NCI-H2227 (cell line): ENCODE measurements at regions not wholly inside any gene's neighbourhood (a gene's known extent, or its start where the extent isn't known, plus 50 kb on each side); places are given as distances from the start of the nearest gene placed in this dataset.

Source experiments
- DNase-seq: peaks from one replicate; lab custom pipeline; 2025; ENCODE audit not compliant: unreplicated experiment; lab: John Stamatoyannopoulos, UW

- DNase-seq = no peak
These were observed 198.7 kb upstream of the IVNS1ABP start for GRCh38 chr1:185515696-185516095.

GRCh38 chr1:185514311-185514710, 197.3 kb upstream of the IVNS1ABP start:
- DNase-seq = no peak

DNA sequence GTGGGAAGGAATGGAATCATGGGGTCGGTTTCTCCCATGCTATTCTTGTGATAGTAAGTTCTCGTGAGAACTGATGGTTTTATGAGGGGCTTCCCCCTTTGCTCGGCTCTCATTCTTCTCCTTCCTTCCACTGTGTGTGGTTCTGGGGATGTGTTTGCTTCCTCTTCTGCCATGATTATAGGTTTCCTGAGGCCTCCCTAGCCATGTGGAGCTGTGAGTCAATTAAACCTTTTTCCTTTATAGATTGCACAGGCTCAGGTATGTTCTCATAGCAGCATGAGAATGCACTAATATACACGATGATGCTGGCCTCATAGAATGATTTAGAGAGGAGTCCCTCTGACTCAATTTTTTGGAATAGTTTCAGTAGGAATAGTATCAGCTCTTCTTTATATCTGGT, 195.4 kb upstream of the IVNS1ABP start:
- DNase-seq = no peak

DNA sequence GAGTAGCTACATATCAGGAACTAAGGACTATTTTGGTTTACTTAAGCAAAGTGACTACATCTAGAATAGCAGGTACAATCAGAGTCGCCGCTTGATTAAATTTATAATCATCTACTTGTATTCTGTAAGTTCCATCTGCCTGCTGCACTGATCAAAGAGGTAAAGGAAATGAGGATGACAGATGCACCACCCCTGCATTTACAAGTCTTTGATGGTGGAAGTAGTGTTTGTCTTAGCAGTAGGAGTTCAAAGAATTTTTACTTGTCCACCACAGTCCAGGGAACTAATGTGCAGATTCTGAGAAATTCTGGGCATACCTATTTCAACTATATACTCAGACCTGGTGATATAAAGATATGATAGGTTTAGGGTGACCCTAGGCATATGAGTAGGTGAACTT, 184.1 kb upstream of the IVNS1ABP start:
- DNase-seq = no peak

GRCh38 chr1:185500001-185500626, 183.1 kb upstream of the IVNS1ABP start:
- DNase-seq = no peak

DNA sequence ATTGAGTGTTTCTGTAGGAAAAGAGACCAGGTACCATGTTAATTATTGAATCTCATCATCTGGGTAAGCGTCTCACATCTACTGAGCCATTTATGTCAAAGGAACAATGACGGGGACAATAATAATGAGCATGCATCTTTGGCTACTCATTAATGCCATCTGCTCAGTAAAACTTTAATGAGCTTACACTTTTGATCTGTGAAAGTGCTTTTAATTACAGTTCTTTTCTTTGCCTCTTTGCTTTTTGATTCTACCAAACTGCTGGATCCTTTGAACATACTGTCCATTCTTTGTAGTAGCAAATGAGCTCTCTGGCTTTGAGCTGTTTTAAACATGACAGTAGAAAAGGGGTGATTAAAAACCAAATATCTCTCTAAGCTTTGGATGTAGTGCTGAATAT, 181.2 kb upstream of the IVNS1ABP start:
- DNase-seq = no peak

GRCh38 chr1:185497177-185497576, 180.1 kb upstream of the IVNS1ABP start:
- no peak for DNase-seq

GRCh38 chr1:185495898-185496297, 178.9 kb upstream of the IVNS1ABP start:
- DNase-seq = no peak

- no peak for DNase-seq
These were observed 178.0 kb upstream of the IVNS1ABP start for GRCh38 chr1:185495007-185495406.

GRCh38 chr1:185492089-185492825, 175.2 kb upstream of the IVNS1ABP start:
- no peak for DNase-seq

GRCh38 chr1:185491604-185492003, 174.6 kb upstream of the IVNS1ABP start:
- no peak for DNase-seq

DNA sequence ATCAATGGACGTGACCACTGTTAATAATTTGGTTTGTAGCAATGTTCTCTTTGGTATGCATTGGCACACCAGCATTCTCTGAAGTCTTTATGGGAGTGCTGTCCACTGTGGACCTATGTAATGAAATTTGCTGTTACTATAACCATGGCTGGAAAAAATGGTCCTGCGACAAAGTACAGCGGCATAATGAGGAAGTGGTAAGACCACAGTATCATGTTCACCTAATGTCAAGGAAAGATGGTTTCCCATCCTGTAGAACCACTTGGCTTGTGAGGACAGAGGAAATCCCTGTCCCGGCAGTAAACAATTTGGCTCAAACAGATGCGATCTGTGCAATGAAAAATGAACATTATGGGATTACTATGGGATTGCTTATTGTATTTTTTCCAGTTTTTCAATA, 173.9 kb upstream of the IVNS1ABP start:
- DNase-seq = no peak

DNA sequence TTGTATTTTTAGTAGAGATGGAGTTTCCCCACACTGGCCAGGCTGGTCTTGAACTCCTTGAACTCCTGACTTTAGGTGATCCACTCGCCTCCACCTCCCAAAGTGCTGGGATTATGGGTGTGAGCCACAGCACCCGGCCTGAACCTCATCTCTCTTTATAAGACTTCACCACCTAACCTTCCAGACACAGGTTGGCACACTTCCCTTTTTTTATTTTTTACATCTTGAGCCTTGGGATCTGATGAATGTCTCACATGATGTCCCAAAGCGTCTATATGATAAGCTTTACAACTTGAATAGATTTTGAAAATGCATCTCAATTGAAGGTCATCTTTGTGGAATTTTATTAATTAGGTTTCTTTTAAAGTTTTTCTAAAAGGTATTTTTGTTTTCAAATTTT, 172.4 kb upstream of the IVNS1ABP start:
- no peak for DNase-seq

- no peak for DNase-seq
These were observed 171.8 kb upstream of the IVNS1ABP start for GRCh38 chr1:185488808-185489207.

DNA sequence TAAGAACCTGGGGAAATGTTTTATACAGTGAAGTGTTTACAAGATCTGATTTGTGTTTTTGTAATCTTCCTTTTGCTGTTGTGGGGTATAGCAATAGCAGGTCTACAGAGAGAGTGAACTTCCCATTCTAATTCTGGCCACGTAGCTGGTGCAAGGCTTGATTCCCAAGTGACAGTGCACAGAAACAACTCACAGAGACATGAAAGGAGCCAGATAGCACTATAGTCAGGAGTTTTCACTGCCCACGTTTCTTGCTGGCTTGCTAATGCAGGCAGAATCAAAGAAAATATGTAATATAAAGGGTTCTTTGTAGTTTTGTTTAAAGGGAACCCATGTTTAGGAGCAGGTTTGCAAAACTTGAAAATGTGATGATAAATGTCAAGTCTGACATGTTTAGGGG, 170.9 kb upstream of the IVNS1ABP start:
- DNase-seq = no peak

DNA sequence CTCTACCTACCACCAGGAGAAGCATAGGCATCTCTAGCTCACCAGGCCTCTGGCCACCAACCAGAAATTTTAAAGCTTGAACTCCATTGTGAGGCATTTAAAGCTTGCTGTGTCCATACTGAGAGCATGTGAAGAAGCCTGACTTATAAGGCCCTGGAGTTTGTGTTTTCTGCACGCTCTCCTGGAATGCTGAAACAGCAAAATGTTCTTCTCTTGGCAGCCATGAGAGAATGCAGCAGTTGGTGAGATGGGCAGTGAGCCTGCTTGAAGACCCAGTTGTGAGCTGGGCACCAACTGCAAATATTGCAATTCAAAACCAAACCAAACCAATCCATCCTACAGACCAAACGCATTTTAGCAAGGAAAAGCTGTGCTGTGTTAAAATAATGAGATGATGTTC, 170.0 kb upstream of the IVNS1ABP start:
- no peak for DNase-seq

- no peak for DNase-seq
These were observed 169.3 kb upstream of the IVNS1ABP start for GRCh38 chr1:185486346-185486745.

GRCh38 chr1:185483664-185484450, 166.8 kb upstream of the IVNS1ABP start:
- no peak for DNase-seq

- DNase-seq = no peak
These were observed 166.2 kb upstream of the IVNS1ABP start for GRCh38 chr1:185483217-185483616.

GRCh38 chr1:185480545-185480944, 163.5 kb upstream of the IVNS1ABP start:
- no peak for DNase-seq

DNA sequence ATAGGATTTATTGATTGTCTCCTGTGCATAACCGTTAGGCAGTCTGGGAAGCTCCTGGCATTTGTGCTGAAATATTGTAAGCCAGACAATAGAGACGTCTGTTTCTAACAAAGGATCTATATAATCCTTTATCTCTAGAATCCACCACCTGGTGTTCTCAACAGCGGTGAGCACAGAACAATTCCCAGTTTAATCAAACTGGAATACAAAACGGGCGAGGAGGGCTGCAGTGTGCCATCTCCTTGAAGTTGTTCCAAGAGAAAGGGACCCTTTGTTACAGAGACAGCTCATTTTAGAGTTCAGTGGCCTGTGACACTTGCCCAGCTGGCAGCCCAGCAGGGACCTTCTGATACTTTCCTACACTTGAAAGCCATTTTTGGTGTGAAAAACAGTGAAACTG, 162.8 kb upstream of the IVNS1ABP start:
- peak; percentile 78 for DNase-seq

DNA sequence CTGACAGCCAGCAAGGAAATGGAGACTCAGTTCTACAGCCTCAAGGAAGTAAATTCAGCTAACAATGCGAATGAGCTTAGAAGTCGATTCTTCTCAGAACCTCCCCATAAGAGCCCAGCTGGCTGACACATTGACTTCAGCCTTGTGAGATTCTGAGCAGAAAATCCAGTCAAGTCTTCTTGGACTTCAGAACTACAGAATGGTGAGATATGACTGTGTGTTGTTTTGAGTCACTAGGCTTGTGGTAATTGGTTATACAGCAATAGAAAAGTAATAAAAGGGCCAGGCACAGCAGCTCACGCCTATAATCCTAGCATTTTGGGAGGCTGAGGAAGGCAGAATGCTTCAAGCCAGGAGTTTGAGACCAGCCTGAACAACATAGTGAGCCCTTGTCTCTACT, 161.8 kb upstream of the IVNS1ABP start:
- DNase-seq = no peak
